ENCODE measurements at regions not wholly inside any gene's neighbourhood (a gene's known extent, or its start where the extent isn't known, plus 50 kb on each side); places are given as distances from the start of the nearest gene placed in this dataset.

GRCh38 chr6:134640975-134641429, 308.9 kb downstream of the ALDH8A1 start:
- H3K36me3 Mint-ChIP-seq (ENCODE audit: low read depth) = no peaks in the 10 kb centered on the region
- H3K4me3 Mint-ChIP-seq = no peak overlapping the region
- peak; percentile 69 for DNase-seq
- TF ChIP-seq CTCF (IDR thresholded peaks at IDR 0.05) = peak; percentile 91
- peaks cover 2% of the 10 kb centered on the region for H3K27me3 Mint-ChIP-seq (ENCODE audit: low read depth, poor library complexity)
- no peak overlapping the region for H3K27ac Mint-ChIP-seq
- H3K9me3 Mint-ChIP-seq = no peaks in the 10 kb centered on the region
- peaks cover 6% of the 10 kb centered on the region for H3K4me1 Mint-ChIP-seq

- peaks cover 2% of the 10 kb centered on the region for H3K27me3 Mint-ChIP-seq (ENCODE audit: low read depth, poor library complexity)
- H3K27ac Mint-ChIP-seq = no peak overlapping the region
- TF ChIP-seq CTCF (IDR thresholded peaks at IDR 0.05) = no peak
- H3K9me3 Mint-ChIP-seq = no peaks in the 10 kb centered on the region
- DNase-seq = no peak
- no peaks in the 10 kb centered on the region for H3K36me3 Mint-ChIP-seq (ENCODE audit: low read depth)
- no peak overlapping the region for H3K4me3 Mint-ChIP-seq
- H3K4me1 Mint-ChIP-seq = peaks cover 6% of the 10 kb centered on the region
Observed at GRCh38 chr6:134640229-134640628, 309.7 kb downstream of the ALDH8A1 start.

- no peak for TF ChIP-seq CTCF (IDR thresholded peaks at IDR 0.05)
- Mint-ChIP-seq H3K4me1 (peaks cover 6% of the 10 kb centered on the region), H3K27ac (no peak overlapping the region), H3K27me3 (ENCODE audit: low read depth, poor library complexity) (peaks cover 2% of the 10 kb centered on the region), H3K36me3 (ENCODE audit: low read depth) (no peaks in the 10 kb centered on the region), H3K9me3 (peaks cover 11% of the 10 kb centered on the region), H3K4me3 (no peak overlapping the region)
- DNase-seq = no peak
Observed at GRCh38 chr6:134637847-134638437, 312.0 kb downstream of the ALDH8A1 start.

- H3K4me1 Mint-ChIP-seq = peaks cover 6% of the 10 kb centered on the region
- no peak overlapping the region for H3K27ac Mint-ChIP-seq
- H3K36me3 Mint-ChIP-seq (ENCODE audit: low read depth) = no peaks in the 10 kb centered on the region
- peaks cover 13% of the 10 kb centered on the region for H3K9me3 Mint-ChIP-seq
- DNase-seq = no peak
- H3K4me3 Mint-ChIP-seq = no peak overlapping the region
- H3K27me3 Mint-ChIP-seq (ENCODE audit: low read depth, poor library complexity) = peaks cover 2% of the 10 kb centered on the region
- TF ChIP-seq CTCF (IDR thresholded peaks at IDR 0.05) = no peak
Observed at GRCh38 chr6:134637282-134637681, 312.6 kb downstream of the ALDH8A1 start.

- no peaks in the 10 kb centered on the region for H3K36me3 Mint-ChIP-seq (ENCODE audit: low read depth)
- no peak overlapping the region for H3K4me3 Mint-ChIP-seq
- peaks cover 13% of the 10 kb centered on the region for H3K9me3 Mint-ChIP-seq
- DNase-seq = no peak
- H3K27ac Mint-ChIP-seq = no peak overlapping the region
- H3K27me3 Mint-ChIP-seq (ENCODE audit: low read depth, poor library complexity) = no peaks in the 10 kb centered on the region
- peaks cover 6% of the 10 kb centered on the region for H3K4me1 Mint-ChIP-seq
- no peak for TF ChIP-seq CTCF (IDR thresholded peaks at IDR 0.05)
Observed at GRCh38 chr6:134636186-134636799, 313.6 kb downstream of the ALDH8A1 start.

GRCh38 chr6:134634966-134635365, 314.9 kb downstream of the ALDH8A1 start:
- Mint-ChIP-seq H3K4me1 (peaks cover 6% of the 10 kb centered on the region), H3K27me3 (ENCODE audit: low read depth, poor library complexity) (peaks cover 3% of the 10 kb centered on the region), H3K9me3 (peaks cover 13% of the 10 kb centered on the region), H3K27ac (no peak overlapping the region), H3K4me3 (no peak overlapping the region), H3K36me3 (ENCODE audit: low read depth) (no peaks in the 10 kb centered on the region)
- no peak for TF ChIP-seq CTCF (IDR thresholded peaks at IDR 0.05)
- no peak for DNase-seq
